GM23338 (cell line): ENCODE measurements at regions not wholly inside any gene's neighbourhood (a gene's known extent, or its start where the extent isn't known, plus 50 kb on each side); places are given as distances from the start of the nearest gene placed in this dataset.

Experiments
- ATAC-seq: fragments of 200-7000 bp; cut with Tn5 transposase; 3 replicates; pipeline ENCODE4 v1.9.1; 2020
- DNase-seq: peaks from one replicate; pipeline ENCODE4 v3.0.0-alpha.2; 2015; ENCODE audit warnings: low spot score
- H2AFZ ChIP-seq: fragments of 200-600 bp; sonication (generic); 2 replicates; pipeline ENCODE4 v1.8.0; 2016; ENCODE audit warnings: antibody characterized with exemption, mild to moderate bottlenecking, moderate library complexity
- H3F3A ChIP-seq: fragments of 200-600 bp; sonication (generic); replicated peaks from 2 replicates; pipeline ENCODE4 v1.8.0; 2017; ENCODE audit warnings: antibody characterized with exemption, mixed run types, low read depth
- H3K27ac ChIP-seq: fragments of 200-600 bp; sonication (generic); 2 replicates; pipeline ENCODE4 v1.6.1; 2016; ENCODE audit warnings: low read depth
- H3K27me3 ChIP-seq: fragments of 200-600 bp; sonication (generic); 2 replicates; pipeline ENCODE4 v1.8.0; 2016; ENCODE audit warnings: mild to moderate bottlenecking, mixed run types, moderate library complexity; ENCODE audit not compliant: insufficient read depth
- H3K36me3 ChIP-seq: fragments of 200-600 bp; sonication (generic); 2 replicates; pipeline ENCODE4 v1.8.0; 2016; ENCODE audit warnings: mild to moderate bottlenecking; ENCODE audit not compliant: insufficient read depth
- H3K4me1 ChIP-seq: fragments of 200-600 bp; sonication (generic); 2 replicates; pipeline ENCODE4 v1.8.0; 2016; ENCODE audit warnings: mild to moderate bottlenecking, moderate library complexity; ENCODE audit not compliant: insufficient read depth
- H3K4me2 ChIP-seq: fragments of 200-600 bp; sonication (generic); 2 replicates; pipeline ENCODE4 v1.7.1; 2017; ENCODE audit warnings: mixed run types
- H3K4me3 ChIP-seq: fragments of 200-600 bp; sonication (generic); 2 replicates; pipeline ENCODE4 v1.6.1; 2016; ENCODE audit warnings: mixed run types
- H3K79me2 ChIP-seq: fragments of 200-600 bp; sonication (generic); replicated peaks from 2 replicates; pipeline ENCODE4 v1.8.0; 2017; ENCODE audit warnings: mild to moderate bottlenecking; ENCODE audit not compliant: insufficient read depth
- H3K9me2 ChIP-seq: fragments of 200-600 bp; sonication (generic); 2 replicates; pipeline ENCODE4 v1.8.0; 2017; ENCODE audit not compliant: insufficient read depth
- H4K20me1 ChIP-seq: fragments of 200-600 bp; sonication (generic); replicated peaks from 2 replicates; pipeline ENCODE4 v1.8.0; 2017; ENCODE audit warnings: mild to moderate bottlenecking; ENCODE audit not compliant: insufficient read depth
- H3K27ac Mint-ChIP-seq: 2 replicates; pipeline ENCODE4 v1.8.0; 2020; ENCODE audit warnings: inconsistent platforms, mild to moderate bottlenecking, moderate library complexity, mixed read lengths
- H3K27me3 Mint-ChIP-seq: 3 replicates; pipeline ENCODE4 v1.8.0; 2022; ENCODE audit warnings: low read depth, mild to moderate bottlenecking, moderate library complexity, mixed read lengths, inconsistent platforms; ENCODE audit not compliant: insufficient read depth, poor library complexity
- H3K36me3 Mint-ChIP-seq: 3 replicates; pipeline ENCODE4 v1.8.0; 2021; ENCODE audit warnings: low read depth, mild to moderate bottlenecking, inconsistent platforms, moderate library complexity, mixed read lengths
- H3K4me1 Mint-ChIP-seq: 3 replicates; pipeline ENCODE4 v1.8.0; 2020; ENCODE audit warnings: mild to moderate bottlenecking, inconsistent platforms, mixed read lengths
- H3K4me3 Mint-ChIP-seq: 3 replicates; pipeline ENCODE4 v1.8.0; 2021; ENCODE audit warnings: moderate library complexity, mild to moderate bottlenecking, inconsistent platforms, mixed read lengths
- H3K9me3 Mint-ChIP-seq: 3 replicates; pipeline ENCODE4 v1.8.0; 2020; ENCODE audit warnings: moderate library complexity, mild to moderate bottlenecking, inconsistent platforms, mixed read lengths
- CREB1 ChIP-seq: fragments of 250-450 bp; sonication (Bioruptor Pico); IDR thresholded peaks from 2 replicates; pipeline ENCODE4 v1.5.0; 2020; ENCODE audit warnings: low read depth, mild to moderate bottlenecking, moderate library complexity
- CTCF ChIP-seq, 2 experiments: fragments of 200-600 bp in 1 of 2; sonication (generic) in 1 of 2; conservative IDR thresholded peaks; 2 replicates each; pipeline versions ENCODE4 v1.5.1 to v1.6.1; 2016 to 2017; ENCODE audit warnings: antibody characterized with exemption in 2 of 2, low read depth in 2 of 2, mild to moderate bottlenecking in 2 of 2, moderate library complexity in 1 of 2
- ETS1 ChIP-seq: IDR thresholded peaks from 2 replicates; pipeline ENCODE4 v1.6.1; 2016; ENCODE audit warnings: antibody characterized with exemption
- EZH2 ChIP-seq: fragments of 200-600 bp; sonication (generic); IDR thresholded peaks from one replicate; pipeline ENCODE4 v1.8.0; 2017; ENCODE audit warnings: antibody characterized with exemption, mild to moderate bottlenecking, low read depth; ENCODE audit not compliant: unreplicated experiment
- EZH2phosphoT487 ChIP-seq: fragments of 200-600 bp; sonication (generic); IDR thresholded peaks from one replicate; pipeline ENCODE4 v1.8.1; 2018; ENCODE audit warnings: antibody characterized with exemption; ENCODE audit not compliant: unreplicated experiment
- JUNB ChIP-seq: IDR thresholded peaks from one replicate; pipeline ENCODE4 v1.6.1; 2016; ENCODE audit warnings: antibody characterized with exemption; ENCODE audit not compliant: unreplicated experiment
- NANOG ChIP-seq: IDR thresholded peaks from 2 replicates; pipeline ENCODE4 v1.6.1; 2016; ENCODE audit warnings: antibody characterized with exemption, borderline replicate concordance
- POLR2AphosphoS5 ChIP-seq: IDR thresholded peaks from 2 replicates; pipeline ENCODE4 v1.6.1; 2016; ENCODE audit warnings: antibody characterized with exemption, low read depth
- REST ChIP-seq: IDR thresholded peaks from one replicate; pipeline ENCODE4 v1.6.1; 2018; ENCODE audit warnings: antibody characterized with exemption; ENCODE audit not compliant: unreplicated experiment
- STAT1 ChIP-seq: IDR thresholded peaks from one replicate; pipeline ENCODE4 v1.6.1; 2016; ENCODE audit warnings: antibody characterized with exemption; ENCODE audit not compliant: unreplicated experiment
- ZNF114 ChIP-seq: fragments of 250-450 bp; sonication (Bioruptor Pico); IDR thresholded peaks from 2 replicates; pipeline ENCODE4 v1.5.0; 2020; ENCODE audit warnings: mild to moderate bottlenecking, moderate library complexity
- ZNF331 ChIP-seq: fragments of 250-450 bp; sonication (Bioruptor Pico); IDR thresholded peaks from 2 replicates; pipeline ENCODE4 v1.5.0; 2020; ENCODE audit warnings: low read depth, mild to moderate bottlenecking, moderate library complexity
- TF ChIP-seq, protein P1 (sequence below): fragments of 250-450 bp; sonication (Bioruptor Pico); IDR thresholded peaks from 2 replicates; pipeline ENCODE4 v1.5.0; 2020; ENCODE audit warnings: mild to moderate bottlenecking, moderate library complexity

DNA sequence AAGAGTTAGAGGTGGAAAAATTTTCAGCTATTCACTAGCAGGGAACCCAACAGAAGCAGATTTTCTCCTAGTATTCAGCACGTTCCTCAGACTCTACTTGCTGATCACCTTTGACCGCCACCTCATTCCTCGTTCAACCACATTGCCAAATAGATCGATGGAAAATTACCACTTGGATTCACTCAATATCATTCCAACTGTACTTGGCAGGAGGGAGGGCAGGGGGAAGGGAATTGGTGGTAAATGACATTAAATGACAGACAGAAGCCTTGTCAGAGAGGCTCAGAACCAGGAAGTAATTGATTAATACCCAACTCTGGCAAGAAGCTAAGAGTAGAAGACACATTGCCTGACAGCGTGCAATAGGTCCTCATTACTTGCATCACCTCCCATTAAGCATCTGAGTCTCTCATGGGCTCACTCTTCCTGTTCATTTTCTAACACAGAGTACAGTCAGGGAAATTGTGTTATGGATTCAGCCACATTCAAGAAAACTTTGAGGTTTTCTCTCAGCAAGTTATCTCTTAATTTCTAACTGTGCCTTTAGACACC lies 240.5 kb upstream of the FAT3 start (continued):
- no peak for TF ChIP-seq ZNF114 (CRISPR knock-in tag)

GRCh38 chr11:91981995-91982394 lies 242.6 kb upstream of the FAT3 start:
- Histone ChIP-seq H4K20me1 (no peaks in the 10 kb centered on the region), H3K4me3 (no peak overlapping the region), H3F3A (no peaks in the 10 kb centered on the region), H3K4me2 (no peak overlapping the region), H3K27ac (no peak overlapping the region), H2AFZ (no peak overlapping the region), H3K4me1 (0 out of 2 replicates have a peak, but pooled peaks cover 4% of the 10 kb centered on the region), H3K27me3 (no peaks in the 10 kb centered on the region), H3K36me3 (no peaks in the 10 kb centered on the region), H3K79me2 (no peaks in the 10 kb centered on the region), H3K9me2 (peaks cover 12% of the 10 kb centered on the region)
- DNase-seq: no peak
- H3K4me3 Mint-ChIP-seq: no peak overlapping the region
- H3K27ac Mint-ChIP-seq: no peak overlapping the region
- no peak for TF ChIP-seq ZNF331 (CRISPR knock-in tag)
- no peak for TF ChIP-seq STAT1
- TF ChIP-seq, protein P1, sequence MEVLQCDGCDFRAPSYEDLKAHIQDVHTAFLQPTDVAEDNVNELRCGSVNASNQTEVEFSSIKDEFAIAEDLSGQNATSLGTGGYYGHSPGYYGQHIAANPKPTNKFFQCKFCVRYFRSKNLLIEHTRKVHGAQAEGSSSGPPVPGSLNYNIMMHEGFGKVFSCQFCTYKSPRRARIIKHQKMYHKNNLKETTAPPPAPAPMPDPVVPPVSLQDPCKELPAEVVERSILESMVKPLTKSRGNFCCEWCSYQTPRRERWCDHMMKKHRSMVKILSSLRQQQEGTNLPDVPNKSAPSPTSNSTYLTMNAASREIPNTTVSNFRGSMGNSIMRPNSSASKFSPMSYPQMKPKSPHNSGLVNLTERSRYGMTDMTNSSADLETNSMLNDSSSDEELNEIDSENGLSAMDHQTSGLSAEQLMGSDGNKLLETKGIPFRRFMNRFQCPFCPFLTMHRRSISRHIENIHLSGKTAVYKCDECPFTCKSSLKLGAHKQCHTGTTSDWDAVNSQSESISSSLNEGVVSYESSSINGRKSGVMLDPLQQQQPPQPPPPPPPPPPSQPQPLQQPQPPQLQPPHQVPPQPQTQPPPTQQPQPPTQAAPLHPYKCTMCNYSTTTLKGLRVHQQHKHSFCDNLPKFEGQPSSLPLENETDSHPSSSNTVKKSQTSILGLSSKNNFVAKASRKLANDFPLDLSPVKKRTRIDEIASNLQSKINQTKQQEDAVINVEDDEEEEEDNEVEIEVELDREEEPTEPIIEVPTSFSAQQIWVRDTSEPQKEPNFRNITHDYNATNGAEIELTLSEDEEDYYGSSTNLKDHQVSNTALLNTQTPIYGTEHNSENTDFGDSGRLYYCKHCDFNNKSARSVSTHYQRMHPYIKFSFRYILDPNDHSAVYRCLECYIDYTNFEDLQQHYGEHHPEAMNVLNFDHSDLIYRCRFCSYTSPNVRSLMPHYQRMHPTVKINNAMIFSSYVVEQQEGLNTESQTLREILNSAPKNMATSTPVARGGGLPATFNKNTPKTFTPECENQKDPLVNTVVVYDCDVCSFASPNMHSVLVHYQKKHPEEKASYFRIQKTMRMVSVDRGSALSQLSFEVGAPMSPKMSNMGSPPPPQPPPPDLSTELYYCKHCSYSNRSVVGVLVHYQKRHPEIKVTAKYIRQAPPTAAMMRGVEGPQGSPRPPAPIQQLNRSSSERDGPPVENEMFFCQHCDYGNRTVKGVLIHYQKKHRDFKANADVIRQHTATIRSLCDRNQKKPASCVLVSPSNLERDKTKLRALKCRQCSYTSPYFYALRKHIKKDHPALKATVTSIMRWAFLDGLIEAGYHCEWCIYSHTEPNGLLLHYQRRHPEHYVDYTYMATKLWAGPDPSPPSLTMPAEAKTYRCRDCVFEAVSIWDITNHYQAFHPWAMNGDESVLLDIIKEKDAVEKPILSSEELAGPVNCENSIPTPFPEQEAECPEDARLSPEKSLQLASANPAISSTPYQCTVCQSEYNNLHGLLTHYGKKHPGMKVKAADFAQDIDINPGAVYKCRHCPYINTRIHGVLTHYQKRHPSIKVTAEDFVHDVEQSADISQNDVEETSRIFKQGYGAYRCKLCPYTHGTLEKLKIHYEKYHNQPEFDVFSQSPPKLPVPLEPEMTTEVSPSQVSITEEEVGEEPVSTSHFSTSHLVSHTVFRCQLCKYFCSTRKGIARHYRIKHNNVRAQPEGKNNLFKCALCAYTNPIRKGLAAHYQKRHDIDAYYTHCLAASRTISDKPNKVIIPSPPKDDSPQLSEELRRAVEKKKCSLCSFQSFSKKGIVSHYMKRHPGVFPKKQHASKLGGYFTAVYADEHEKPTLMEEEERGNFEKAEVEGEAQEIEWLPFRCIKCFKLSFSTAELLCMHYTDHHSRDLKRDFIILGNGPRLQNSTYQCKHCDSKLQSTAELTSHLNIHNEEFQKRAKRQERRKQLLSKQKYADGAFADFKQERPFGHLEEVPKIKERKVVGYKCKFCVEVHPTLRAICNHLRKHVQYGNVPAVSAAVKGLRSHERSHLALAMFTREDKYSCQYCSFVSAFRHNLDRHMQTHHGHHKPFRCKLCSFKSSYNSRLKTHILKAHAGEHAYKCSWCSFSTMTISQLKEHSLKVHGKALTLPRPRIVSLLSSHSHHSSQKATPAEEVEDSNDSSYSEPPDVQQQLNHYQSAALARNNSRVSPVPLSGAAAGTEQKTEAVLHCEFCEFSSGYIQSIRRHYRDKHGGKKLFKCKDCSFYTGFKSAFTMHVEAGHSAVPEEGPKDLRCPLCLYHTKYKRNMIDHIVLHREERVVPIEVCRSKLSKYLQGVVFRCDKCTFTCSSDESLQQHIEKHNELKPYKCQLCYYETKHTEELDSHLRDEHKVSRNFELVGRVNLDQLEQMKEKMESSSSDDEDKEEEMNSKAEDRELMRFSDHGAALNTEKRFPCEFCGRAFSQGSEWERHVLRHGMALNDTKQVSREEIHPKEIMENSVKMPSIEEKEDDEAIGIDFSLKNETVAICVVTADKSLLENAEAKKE: no peak
- no peak for TF ChIP-seq POLR2AphosphoS5
- no peak for TF ChIP-seq ZNF114 (CRISPR knock-in tag)
- no peak for TF ChIP-seq REST
- no peak for TF ChIP-seq JUNB
- no peak for TF ChIP-seq EZH2phosphoT487
- no peak for TF ChIP-seq NANOG
- TF ChIP-seq ETS1: no peak
- no peak for TF ChIP-seq CREB1 (CRISPR knock-in tag)
- no peak for TF ChIP-seq EZH2
- TF ChIP-seq CTCF (conservative IDR thresholded peaks at IDR 0.05; ENCODE audit: low read depth in 2 of 2): no peak
- H3K27me3 Mint-ChIP-seq: no peaks in the 10 kb centered on the region
- peaks cover 10% of the 10 kb centered on the region for H3K4me1 Mint-ChIP-seq
- no peaks in the 10 kb centered on the region; the same call in 2 of the 3 replicates for H3K9me3 Mint-ChIP-seq
- ATAC-seq: no peak
- no peaks in the 10 kb centered on the region for H3K36me3 Mint-ChIP-seq
